Brain microvascular endothelial cell (primary cell): ENCODE measurements at regions not wholly inside any gene's neighbourhood (a gene's known extent, or its start where the extent isn't known, plus 50 kb on each side); places are given as distances from the start of the nearest gene placed in this dataset.

ENCODE experiments used
- DNase-seq: peaks from one replicate; pipeline ENCODE4 v3.0.0-alpha.2; 2020
- H3K27ac ChIP-seq: fragments of 250-450 bp; sonication (Bioruptor Pico); 2 replicates; pipeline ENCODE4 v1.5.1; 2020; ENCODE audit warnings: mild to moderate bottlenecking, moderate library complexity
- H3K27me3 ChIP-seq: fragments of 250-450 bp; sonication (Bioruptor Pico); replicated peaks from 2 replicates; pipeline ENCODE4 v1.5.1; 2020; ENCODE audit warnings: mild to moderate bottlenecking
- H3K36me3 ChIP-seq: fragments of 250-450 bp; sonication (Bioruptor Pico); replicated peaks from 2 replicates; pipeline ENCODE4 v1.5.1; 2020; ENCODE audit warnings: mild to moderate bottlenecking
- H3K4me3 ChIP-seq: 2 replicates; pipeline ENCODE4 v1.5.1; 2011; ENCODE audit warnings: low read depth, mild to moderate bottlenecking, control low read depth, low read length, moderate library complexity
- CTCF ChIP-seq: IDR thresholded peaks from 2 replicates; pipeline ENCODE4 v1.5.1; 2011; ENCODE audit warnings: low read depth, mild to moderate bottlenecking, moderate library complexity, low read length, control low read depth, inconsistent platforms; ENCODE audit errors: missing control alignments
- in situ Hi-C: cut with HindIII; loops from 2 replicates; pipeline ENCODE4 v1.10.0; 2017; ENCODE audit warnings: low sequenced_read_pairs, low pct_ligation_motif_present

GRCh38 chr16:65763640-65764305 is 602.7 kb upstream of the CDH5 start:
- no peaks in the 10 kb centered on the region for H3K36me3 ChIP-seq
- no peak overlapping the region for H3K27ac ChIP-seq
- no peak for DNase-seq
- H3K4me3 ChIP-seq: no peak overlapping the region
- in situ Hi-C loops: no loop called here
- H3K27me3 ChIP-seq: no peaks in the 10 kb centered on the region
- TF ChIP-seq CTCF: no peak

GRCh38 chr16:65760874-65761273 is 605.6 kb upstream of the CDH5 start:
- no peak for DNase-seq

GRCh38 chr16:65758620-65759019 is 607.9 kb upstream of the CDH5 start:
- no peak overlapping the region for H3K27ac ChIP-seq
- no peak for TF ChIP-seq CTCF
- H3K4me3 ChIP-seq: no peak overlapping the region
- in situ Hi-C loops: no loop called here
- DNase-seq: no peak
- no peaks in the 10 kb centered on the region for H3K27me3 ChIP-seq
- H3K36me3 ChIP-seq: no peaks in the 10 kb centered on the region

More at GRCh38 chr16:65760874-65761273, 605.6 kb upstream of the CDH5 start:
- H3K4me3 ChIP-seq: no peak overlapping the region
- no peaks in the 10 kb centered on the region for H3K36me3 ChIP-seq
- H3K27ac ChIP-seq: no peak overlapping the region
- no peaks in the 10 kb centered on the region for H3K27me3 ChIP-seq
- no peak for TF ChIP-seq CTCF
- in situ Hi-C loops: no loop called here

- in situ Hi-C loops: no loop called here
- DNase-seq: no peak
- no peak for TF ChIP-seq CTCF
- Histone ChIP-seq H3K27ac (no peak overlapping the region), H3K36me3 (no peaks in the 10 kb centered on the region), H3K27me3 (no peaks in the 10 kb centered on the region), H3K4me3 (no peak overlapping the region)
These were observed 609.4 kb upstream of the CDH5 start for GRCh38 chr16:65757064-65757463.

GRCh38 chr16:65756163-65756562 is 610.3 kb upstream of the CDH5 start:
- no peak overlapping the region for H3K4me3 ChIP-seq
- H3K27me3 ChIP-seq: no peaks in the 10 kb centered on the region
- DNase-seq: no peak
- H3K27ac ChIP-seq: no peak overlapping the region
- no peaks in the 10 kb centered on the region for H3K36me3 ChIP-seq
- in situ Hi-C loops: no loop called here
- no peak for TF ChIP-seq CTCF
